ENCODE measurements at regions not wholly inside any gene's neighbourhood (a gene's known extent, or its start where the extent isn't known, plus 50 kb on each side); places are given as distances from the start of the nearest gene placed in this dataset.
"Not testable (repeated sequence)": the region's sequence is repeated elsewhere in the genome, so short reads cannot be mapped to it uniquely, and the experiment has no call there.

DNA sequence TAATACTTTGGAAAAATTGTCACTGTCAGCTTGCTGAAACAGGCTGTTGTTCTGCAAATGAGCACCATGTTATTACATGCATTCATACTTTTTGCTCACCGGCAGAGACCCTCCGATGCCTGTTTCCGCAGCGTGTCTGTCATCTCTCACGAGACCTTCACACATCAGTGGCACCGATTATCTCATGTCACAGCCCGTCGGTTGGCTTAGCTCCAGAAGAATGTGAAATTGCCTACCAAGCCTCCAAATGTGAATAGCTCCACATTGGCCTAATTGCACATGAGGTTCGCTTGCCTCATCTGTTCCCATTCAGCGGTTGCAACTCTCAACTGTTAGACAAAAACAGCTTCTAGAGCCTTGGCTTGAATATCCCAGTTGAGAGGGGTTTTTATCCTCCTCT is 233.0 kb downstream of the ACTR3 start:
- DNase-seq: no peak
- H3K4me3 ChIP-seq: no peak overlapping the region
- H3K9me3 ChIP-seq: no peaks in the 10 kb centered on the region
- H3K4me1 ChIP-seq: no peaks in the 10 kb centered on the region
- no peaks in the 10 kb centered on the region for H3K36me3 ChIP-seq
- no peaks in the 10 kb centered on the region for H3K27me3 ChIP-seq
- TF ChIP-seq, protein P1, sequence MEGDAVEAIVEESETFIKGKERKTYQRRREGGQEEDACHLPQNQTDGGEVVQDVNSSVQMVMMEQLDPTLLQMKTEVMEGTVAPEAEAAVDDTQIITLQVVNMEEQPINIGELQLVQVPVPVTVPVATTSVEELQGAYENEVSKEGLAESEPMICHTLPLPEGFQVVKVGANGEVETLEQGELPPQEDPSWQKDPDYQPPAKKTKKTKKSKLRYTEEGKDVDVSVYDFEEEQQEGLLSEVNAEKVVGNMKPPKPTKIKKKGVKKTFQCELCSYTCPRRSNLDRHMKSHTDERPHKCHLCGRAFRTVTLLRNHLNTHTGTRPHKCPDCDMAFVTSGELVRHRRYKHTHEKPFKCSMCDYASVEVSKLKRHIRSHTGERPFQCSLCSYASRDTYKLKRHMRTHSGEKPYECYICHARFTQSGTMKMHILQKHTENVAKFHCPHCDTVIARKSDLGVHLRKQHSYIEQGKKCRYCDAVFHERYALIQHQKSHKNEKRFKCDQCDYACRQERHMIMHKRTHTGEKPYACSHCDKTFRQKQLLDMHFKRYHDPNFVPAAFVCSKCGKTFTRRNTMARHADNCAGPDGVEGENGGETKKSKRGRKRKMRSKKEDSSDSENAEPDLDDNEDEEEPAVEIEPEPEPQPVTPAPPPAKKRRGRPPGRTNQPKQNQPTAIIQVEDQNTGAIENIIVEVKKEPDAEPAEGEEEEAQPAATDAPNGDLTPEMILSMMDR (IDR thresholded peaks at IDR 0.05): no peak
- intact Hi-C loops (cut with DNase I): no loop called here
- H3K27ac ChIP-seq: no peak overlapping the region
- no peak for ATAC-seq

DNA sequence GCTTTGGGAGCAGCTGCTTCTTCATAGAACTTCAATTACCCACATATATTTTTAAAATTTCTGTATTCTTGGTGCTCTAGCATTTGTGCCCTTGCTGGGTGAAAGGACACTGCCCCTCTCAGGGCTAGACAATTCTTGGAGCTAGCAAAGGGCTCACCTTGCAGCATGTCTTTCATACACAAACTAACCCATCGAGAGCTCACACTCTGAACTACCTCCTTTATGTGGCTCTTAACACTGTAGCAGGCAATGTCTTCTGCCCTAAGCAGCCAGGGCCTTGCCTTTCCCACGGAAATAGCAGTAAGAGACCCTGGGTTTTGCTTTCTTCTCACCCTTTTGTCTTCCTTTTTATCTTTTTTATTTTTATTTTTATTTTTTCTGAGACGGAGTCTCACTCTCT is 234.0 kb downstream of the ACTR3 start:
- Histone ChIP-seq H3K9me3 (no peaks in the 10 kb centered on the region), H3K4me1 (no peaks in the 10 kb centered on the region), H3K36me3 (no peaks in the 10 kb centered on the region), H3K27ac (no peak overlapping the region), H3K4me3 (no peak overlapping the region), H3K27me3 (no peaks in the 10 kb centered on the region)
- DNase-seq: no peak
- intact Hi-C loops (cut with DNase I): no loop called here
- ATAC-seq: no peak
- TF ChIP-seq, protein P1 (IDR thresholded peaks at IDR 0.05): no peak

DNA sequence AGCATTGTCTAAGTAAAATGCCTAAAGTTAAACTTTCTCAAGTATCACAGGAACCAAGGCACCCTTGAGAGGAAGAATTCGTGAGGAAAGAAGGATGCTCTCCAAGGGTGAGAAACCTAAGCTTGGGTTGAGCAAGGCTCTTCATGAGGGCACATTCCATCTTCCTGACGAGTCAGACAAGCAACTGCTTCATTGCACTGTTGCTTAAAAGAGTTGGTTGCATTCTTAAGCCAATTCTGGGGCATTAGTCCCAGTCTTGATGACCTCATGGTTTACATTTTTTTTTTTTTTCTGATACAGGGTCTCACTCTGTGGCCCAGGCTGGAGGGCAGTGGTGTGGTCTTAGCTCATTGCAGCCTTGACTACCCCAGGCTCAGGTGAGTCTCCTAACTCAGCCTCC is 237.5 kb downstream of the ACTR3 start:
- no peak overlapping the region for H3K27ac ChIP-seq
- intact Hi-C loops (cut with DNase I): no loop called here
- no peak for DNase-seq
- no peak for ATAC-seq
- TF ChIP-seq, protein P1 (IDR thresholded peaks at IDR 0.05): no peak
- H3K4me1 ChIP-seq: no peaks in the 10 kb centered on the region
- no peaks in the 10 kb centered on the region for H3K9me3 ChIP-seq
- no peak overlapping the region for H3K4me3 ChIP-seq
- H3K36me3 ChIP-seq: no peaks in the 10 kb centered on the region
- no peaks in the 10 kb centered on the region for H3K27me3 ChIP-seq

DNA sequence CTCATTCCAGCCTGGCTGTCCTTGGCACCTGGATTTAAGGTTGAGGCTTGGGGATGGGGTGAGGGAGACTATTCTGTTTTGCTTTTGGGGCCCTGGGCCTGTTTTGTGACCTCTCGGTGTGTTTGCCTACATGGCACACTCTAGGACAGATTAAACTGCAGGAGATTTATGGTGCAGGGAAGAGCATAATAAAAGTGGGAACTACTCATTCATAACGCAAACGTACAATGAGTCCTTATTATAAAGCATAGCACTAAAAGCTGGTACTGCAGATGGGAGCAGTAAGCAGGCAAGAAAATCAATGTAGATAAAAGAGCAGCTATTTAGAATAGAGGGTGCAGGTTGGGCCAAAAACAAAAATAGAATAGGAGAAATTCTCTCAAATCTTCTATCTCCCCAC is 238.4 kb downstream of the ACTR3 start:
- H3K36me3 ChIP-seq: no peaks in the 10 kb centered on the region
- ATAC-seq: no peak
- no peaks in the 10 kb centered on the region for H3K9me3 ChIP-seq
- H3K4me3 ChIP-seq: no peak overlapping the region
- intact Hi-C loops (cut with DNase I): no loop called here
- TF ChIP-seq, protein P1 (IDR thresholded peaks at IDR 0.05): no peak
- H3K27ac ChIP-seq: no peak overlapping the region
- no peaks in the 10 kb centered on the region for H3K27me3 ChIP-seq
- no peaks in the 10 kb centered on the region for H3K4me1 ChIP-seq
- DNase-seq: no peak

DNA sequence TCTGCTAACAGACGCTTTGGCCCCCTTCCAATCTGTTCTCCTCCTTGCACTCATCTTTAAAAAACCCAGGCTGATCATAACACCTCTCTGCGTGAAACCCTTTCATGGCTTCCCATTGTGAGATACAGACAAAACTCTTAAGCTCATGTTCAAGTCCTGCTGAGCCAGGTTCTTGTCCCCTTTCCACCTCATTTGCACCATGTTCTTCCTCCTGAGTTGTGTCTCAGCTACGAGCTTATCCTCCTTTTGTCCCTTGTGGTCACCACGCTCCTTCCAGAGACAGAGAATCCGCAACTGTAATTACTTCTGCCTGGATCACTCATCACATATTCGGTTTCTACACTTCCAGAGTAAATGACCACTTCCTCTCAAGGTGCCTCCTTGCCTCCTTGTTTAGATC is 238.8 kb downstream of the ACTR3 start:
- intact Hi-C loops (cut with DNase I): no loop called here
- no peak overlapping the region for H3K4me3 ChIP-seq
- no peaks in the 10 kb centered on the region for H3K4me1 ChIP-seq
- TF ChIP-seq, protein P1 (IDR thresholded peaks at IDR 0.05): no peak
- H3K36me3 ChIP-seq: no peaks in the 10 kb centered on the region
- no peak for ATAC-seq
- H3K27ac ChIP-seq: no peak overlapping the region
- DNase-seq: no peak
- no peaks in the 10 kb centered on the region for H3K9me3 ChIP-seq
- H3K27me3 ChIP-seq: no peaks in the 10 kb centered on the region

DNA sequence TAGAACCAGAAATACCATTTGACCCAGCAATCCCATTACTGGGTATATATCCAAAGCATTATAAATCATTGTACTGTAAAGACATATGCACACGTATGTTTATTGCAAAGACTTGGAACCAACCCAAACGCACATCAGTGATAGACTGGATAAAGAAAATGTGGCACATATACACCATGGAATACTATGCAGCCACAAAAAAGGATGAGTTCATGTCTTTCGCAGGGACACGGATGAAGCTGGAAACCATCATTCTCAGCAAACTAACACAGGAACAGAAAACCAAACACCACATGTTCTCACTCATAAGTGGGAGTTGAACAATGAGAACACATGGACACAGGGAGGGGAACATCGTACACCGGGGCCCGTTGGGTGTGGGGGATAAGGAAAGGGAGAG is 242.2 kb downstream of the ACTR3 start:
- ATAC-seq; H3K27me3 ChIP-seq; H3K27ac ChIP-seq; H3K4me1 ChIP-seq; H3K9me3 ChIP-seq; intact Hi-C loops (cut with DNase I); DNase-seq; H3K36me3 ChIP-seq; H3K4me3 ChIP-seq: not testable (repeated sequence)
